Fibroblast of lung (primary cell): ENCODE measurements at regions not wholly inside any gene's neighbourhood (a gene's known extent, or its start where the extent isn't known, plus 50 kb on each side); places are given as distances from the start of the nearest gene placed in this dataset.
"Not testable (repeated sequence)": the region's sequence is repeated elsewhere in the genome, so short reads cannot be mapped to it uniquely, and the experiment has no call there.

Experiments
- DNase-seq, 2 donors: peaks; one replicate each; pipeline versions ENCODE4 v3.0.0 to v3.0.0-alpha.2; 2010; ENCODE audit warnings: low read depth in 2 of 2
- H2AFZ ChIP-seq: 2 replicates; pipeline ENCODE4 v1.5.1; 2012; ENCODE audit warnings: low read length, control low read depth, inconsistent platforms
- H3K27ac ChIP-seq: 2 replicates; pipeline ENCODE4 v1.5.1; 2011; ENCODE audit warnings: low read length, control low read depth; ENCODE audit not compliant: insufficient read depth
- H3K27me3 ChIP-seq: 2 replicates; pipeline ENCODE4 v1.5.1; 2011; ENCODE audit warnings: mild to moderate bottlenecking, low read length; ENCODE audit not compliant: control insufficient read depth, insufficient read depth
- H3K36me3 ChIP-seq: 2 replicates; pipeline ENCODE4 v1.5.1; 2011; ENCODE audit warnings: low read length; ENCODE audit not compliant: control insufficient read depth, insufficient read depth
- H3K4me1 ChIP-seq: 2 replicates; pipeline ENCODE4 v1.5.1; 2011; ENCODE audit warnings: low read length; ENCODE audit not compliant: control insufficient read depth, insufficient read depth; ENCODE audit errors: extremely low read depth
- H3K4me2 ChIP-seq: 2 replicates; pipeline ENCODE4 v1.5.1; 2011; ENCODE audit warnings: low read length, control low read depth; ENCODE audit not compliant: insufficient read depth; ENCODE audit errors: extremely low read depth
- H3K4me3 ChIP-seq, 4 experiments: fragments of 200-600 bp in 1 of 4; sonication (generic) in 1 of 4; replicated peaks in 1 of 4; 2 replicates each; pipeline ENCODE4 v1.5.1; 2011 to 2016; ENCODE audit warnings: low read length in 4 of 4, low read depth in 3 of 4, mild to moderate bottlenecking in 3 of 4, control low read depth in 2 of 4, inconsistent platforms in 1 of 4, mixed read lengths in 1 of 4; ENCODE audit not compliant: insufficient read depth in 1 of 4; ENCODE audit errors: control extremely low read depth in 1 of 4
- H3K79me2 ChIP-seq: 2 replicates; pipeline ENCODE4 v1.5.1; 2012; ENCODE audit warnings: mild to moderate bottlenecking, low read length, inconsistent platforms; ENCODE audit not compliant: control insufficient read depth, insufficient read depth
- H3K9ac ChIP-seq: 2 replicates; pipeline ENCODE4 v1.5.1; 2011; ENCODE audit warnings: mild to moderate bottlenecking, low read length, control low read depth; ENCODE audit not compliant: insufficient read depth
- H3K9me3 ChIP-seq: 2 replicates; pipeline ENCODE4 v1.5.1; 2012; ENCODE audit warnings: low read depth, low read length; ENCODE audit not compliant: control insufficient read depth, insufficient read depth
- H4K20me1 ChIP-seq: 2 replicates; pipeline ENCODE4 v1.5.1; 2011; ENCODE audit warnings: low read length; ENCODE audit not compliant: control insufficient read depth, insufficient read depth; ENCODE audit errors: extremely low read depth
- EZH2 ChIP-seq: IDR thresholded peaks from 2 replicates; pipeline ENCODE4 v1.5.1; 2012; ENCODE audit warnings: low read length, control low read depth, mild to moderate bottlenecking; ENCODE audit errors: missing control alignments
- TF ChIP-seq, protein P1 (sequence below), 2 donors: IDR thresholded peaks in 1 of 2; conservative IDR thresholded peaks in 1 of 2; 1 replicate in 1 of 2; 2 replicates in 1 of 2; pipeline ENCODE4 v1.5.1; 2011 to 2012; ENCODE audit warnings: low read length in 2 of 2, control low read depth in 1 of 2, inconsistent platforms in 1 of 2, low read depth in 1 of 2, mild to moderate bottlenecking in 1 of 2

DNA sequence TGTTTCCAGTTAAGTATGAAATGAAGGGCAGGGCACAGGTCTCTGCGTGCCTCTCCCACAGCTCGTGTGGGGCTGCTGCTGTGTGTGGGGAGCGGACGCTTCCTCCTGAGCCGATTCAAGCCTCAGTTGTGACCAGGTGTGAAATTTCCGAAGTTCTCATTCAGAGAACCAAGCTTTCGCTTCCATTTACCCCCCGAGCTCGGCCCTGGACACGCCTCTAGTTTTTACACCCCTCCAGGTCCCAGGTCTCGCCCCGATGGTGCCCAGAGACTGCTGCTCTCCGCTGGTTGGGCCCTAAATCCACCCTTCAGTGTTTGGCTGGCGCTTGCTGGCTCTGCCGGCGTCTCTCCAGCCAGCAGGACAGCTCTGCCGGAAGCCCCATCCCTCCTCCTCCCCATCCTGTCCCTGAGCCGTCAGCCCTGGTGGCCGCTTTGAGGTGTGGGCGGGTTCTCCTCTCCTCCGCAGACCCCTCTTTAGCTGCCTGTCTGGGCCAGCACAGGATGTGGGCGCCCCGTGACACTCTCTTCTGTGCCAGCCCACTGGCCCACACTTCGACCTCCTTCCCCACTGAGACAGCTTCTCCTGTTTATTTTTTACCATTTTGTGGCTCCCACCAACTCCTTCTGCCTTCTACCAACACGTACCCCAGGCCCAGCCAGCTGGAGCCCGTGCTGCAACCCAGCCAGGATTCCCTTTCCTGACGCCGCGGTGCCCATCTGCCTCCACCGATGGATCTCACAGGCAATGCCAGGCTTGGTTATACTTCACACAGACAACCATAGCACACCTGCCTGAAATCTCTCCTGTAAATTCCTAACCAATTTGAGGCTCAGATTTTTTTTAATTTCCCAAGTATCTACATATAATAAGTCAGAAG is 142.8 kb downstream of the DLL1 start:
- DNase-seq = no peak

GRCh38 chr6:170147056-170147787 is 143.7 kb downstream of the DLL1 start:
- Histone ChIP-seq H3K4me3 (no peak overlapping the region), H3K4me1 (no peaks in the 10 kb centered on the region), H3K9ac (no peak overlapping the region), H3K4me2 (no peak overlapping the region), H2AFZ (no peak overlapping the region), H3K27me3 (no peaks in the 10 kb centered on the region), H3K36me3 (no peaks in the 10 kb centered on the region), H3K27ac (no peak overlapping the region), H3K9me3 (no peaks in the 10 kb centered on the region), H4K20me1 (no peaks in the 10 kb centered on the region), H3K79me2 (no peaks in the 10 kb centered on the region)
- no peak for DNase-seq
- TF ChIP-seq EZH2 = no peak
- TF ChIP-seq, protein P1, sequence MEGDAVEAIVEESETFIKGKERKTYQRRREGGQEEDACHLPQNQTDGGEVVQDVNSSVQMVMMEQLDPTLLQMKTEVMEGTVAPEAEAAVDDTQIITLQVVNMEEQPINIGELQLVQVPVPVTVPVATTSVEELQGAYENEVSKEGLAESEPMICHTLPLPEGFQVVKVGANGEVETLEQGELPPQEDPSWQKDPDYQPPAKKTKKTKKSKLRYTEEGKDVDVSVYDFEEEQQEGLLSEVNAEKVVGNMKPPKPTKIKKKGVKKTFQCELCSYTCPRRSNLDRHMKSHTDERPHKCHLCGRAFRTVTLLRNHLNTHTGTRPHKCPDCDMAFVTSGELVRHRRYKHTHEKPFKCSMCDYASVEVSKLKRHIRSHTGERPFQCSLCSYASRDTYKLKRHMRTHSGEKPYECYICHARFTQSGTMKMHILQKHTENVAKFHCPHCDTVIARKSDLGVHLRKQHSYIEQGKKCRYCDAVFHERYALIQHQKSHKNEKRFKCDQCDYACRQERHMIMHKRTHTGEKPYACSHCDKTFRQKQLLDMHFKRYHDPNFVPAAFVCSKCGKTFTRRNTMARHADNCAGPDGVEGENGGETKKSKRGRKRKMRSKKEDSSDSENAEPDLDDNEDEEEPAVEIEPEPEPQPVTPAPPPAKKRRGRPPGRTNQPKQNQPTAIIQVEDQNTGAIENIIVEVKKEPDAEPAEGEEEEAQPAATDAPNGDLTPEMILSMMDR (conservative IDR thresholded peaks at IDR 0.05 in 1 of 2, IDR thresholded peaks at IDR 0.05 in 1 of 2; ENCODE audit: low read depth in 1 of 2, low read length in 2 of 2) = no peak

More for the DNA sequence above, 142.8 kb downstream of the DLL1 start:
- Histone ChIP-seq H3K79me2 (no peaks in the 10 kb centered on the region), H3K36me3 (no peaks in the 10 kb centered on the region), H3K4me2 (no peak overlapping the region), H3K9me3 (no peaks in the 10 kb centered on the region), H3K4me3 (no peak overlapping the region), H3K27ac (no peak overlapping the region), H3K27me3 (no peaks in the 10 kb centered on the region), H3K4me1 (no peaks in the 10 kb centered on the region), H2AFZ (no peak overlapping the region), H3K9ac (no peak overlapping the region), H4K20me1 (no peaks in the 10 kb centered on the region)
- TF ChIP-seq, protein P1 (conservative IDR thresholded peaks at IDR 0.05 in 1 of 2, IDR thresholded peaks at IDR 0.05 in 1 of 2; ENCODE audit: low read depth in 1 of 2, low read length in 2 of 2) = no peak
- TF ChIP-seq EZH2 = no peak

- no peaks in the 10 kb centered on the region for H3K36me3 ChIP-seq
- H3K9ac ChIP-seq = no peak overlapping the region
- H2AFZ ChIP-seq = no peak overlapping the region
- no peaks in the 10 kb centered on the region for H3K9me3 ChIP-seq
- no peak overlapping the region for H3K4me3 ChIP-seq
- no peak overlapping the region for H3K27ac ChIP-seq
- no peaks in the 10 kb centered on the region for H3K27me3 ChIP-seq
- no peak for DNase-seq
- TF ChIP-seq EZH2 = no peak
- TF ChIP-seq, protein P1 (conservative IDR thresholded peaks at IDR 0.05 in 1 of 2, IDR thresholded peaks at IDR 0.05 in 1 of 2; ENCODE audit: low read depth in 1 of 2, low read length in 2 of 2) = no peak
- H3K4me2 ChIP-seq = no peak overlapping the region
- H4K20me1 ChIP-seq = no peaks in the 10 kb centered on the region
- H3K79me2 ChIP-seq = no peaks in the 10 kb centered on the region
- no peaks in the 10 kb centered on the region for H3K4me1 ChIP-seq
These were observed 144.2 kb downstream of the DLL1 start for GRCh38 chr6:170146640-170147039.

DNA sequence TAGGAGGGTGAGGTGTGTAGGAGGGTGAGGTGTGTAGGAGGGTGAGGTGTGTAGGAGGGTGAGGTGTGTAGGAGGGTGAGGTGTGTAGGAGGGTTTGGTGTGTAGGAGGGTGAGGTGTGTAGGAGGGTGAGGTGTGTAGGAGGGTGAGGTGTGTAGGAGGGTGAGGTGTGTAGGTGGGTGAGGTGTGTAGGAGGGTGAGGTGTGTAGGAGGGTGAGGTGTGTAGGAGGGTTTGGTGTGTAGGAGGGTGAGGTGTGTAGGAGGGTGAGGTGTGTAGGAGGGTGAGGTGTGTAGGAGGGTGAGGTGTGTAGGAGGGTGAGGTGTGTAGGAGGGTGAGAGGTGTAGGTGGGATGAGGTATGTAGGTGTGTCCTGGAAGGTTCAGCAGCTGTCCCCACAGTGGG is 144.7 kb downstream of the DLL1 start:
- not testable (repeated sequence) for H3K4me1 ChIP-seq, H4K20me1 ChIP-seq, H3K9me3 ChIP-seq, H3K27ac ChIP-seq, H3K9ac ChIP-seq, H3K4me2 ChIP-seq, H3K79me2 ChIP-seq, H3K36me3 ChIP-seq, H3K27me3 ChIP-seq, DNase-seq, H3K4me3 ChIP-seq, H2AFZ ChIP-seq
